ENCODE measurements at regions not wholly inside any gene's neighbourhood (a gene's known extent, or its start where the extent isn't known, plus 50 kb on each side); places are given as distances from the start of the nearest gene placed in this dataset.

- peak; percentile 81 for DNase-seq (ENCODE audit: low read depth)
Observed at GRCh38 chr5:67338421-67338820, 141.8 kb upstream of the CD180 start.

GRCh38 chr5:67337751-67338150, 141.2 kb upstream of the CD180 start:
- DNase-seq (ENCODE audit: low read depth) = no peak

GRCh38 chr5:67335426-67335825, 138.8 kb upstream of the CD180 start:
- peak; percentile 63 for DNase-seq (ENCODE audit: low read depth)

- no peak for DNase-seq (ENCODE audit: low read depth)
Observed at GRCh38 chr5:67334373-67334772, 137.8 kb upstream of the CD180 start.

GRCh38 chr5:67333171-67333570, 136.6 kb upstream of the CD180 start:
- no peak for DNase-seq (ENCODE audit: low read depth)

- no peak for DNase-seq (ENCODE audit: low read depth)
Observed at GRCh38 chr5:67331296-67331925, 134.8 kb upstream of the CD180 start.

- peak; percentile 12 for DNase-seq (ENCODE audit: low read depth)
Observed at GRCh38 chr5:67319935-67320725, 123.5 kb upstream of the CD180 start.

GRCh38 chr5:67318746-67319145, 122.1 kb upstream of the CD180 start:
- DNase-seq (ENCODE audit: low read depth) = no peak

- DNase-seq (ENCODE audit: low read depth) = no peak
Observed at GRCh38 chr5:67317603-67318002, 121.0 kb upstream of the CD180 start.

GRCh38 chr5:67316695-67317094, 120.1 kb upstream of the CD180 start:
- no peak for DNase-seq (ENCODE audit: low read depth)

GRCh38 chr5:67315082-67315989, 118.7 kb upstream of the CD180 start:
- DNase-seq (ENCODE audit: low read depth) = peak; percentile 91

GRCh38 chr5:67311701-67312100, 115.1 kb upstream of the CD180 start:
- DNase-seq (ENCODE audit: low read depth) = no peak

GRCh38 chr5:67311208-67311607, 114.6 kb upstream of the CD180 start:
- DNase-seq (ENCODE audit: low read depth) = no peak

GRCh38 chr5:67310740-67311139, 114.1 kb upstream of the CD180 start:
- no peak for DNase-seq (ENCODE audit: low read depth)

- no peak for DNase-seq (ENCODE audit: low read depth)
Observed at GRCh38 chr5:67310169-67310568, 113.6 kb upstream of the CD180 start.

- DNase-seq (ENCODE audit: low read depth) = no peak
Observed at GRCh38 chr5:67308988-67309688, 112.5 kb upstream of the CD180 start.

- peak; percentile 84 for DNase-seq (ENCODE audit: low read depth)
Observed at GRCh38 chr5:67306965-67307607, 110.5 kb upstream of the CD180 start.

- no peak for DNase-seq (ENCODE audit: low read depth)
Observed at GRCh38 chr5:67305913-67306710, 109.5 kb upstream of the CD180 start.

- DNase-seq (ENCODE audit: low read depth) = no peak
Observed at GRCh38 chr5:67305401-67305800, 108.8 kb upstream of the CD180 start.

GRCh38 chr5:67303356-67303755, 106.8 kb upstream of the CD180 start:
- peak; percentile 14 for DNase-seq (ENCODE audit: low read depth)

All from fibroblast of gingiva (primary cell).